DOHH2 (cell line): ENCODE measurements at regions not wholly inside any gene's neighbourhood (a gene's known extent, or its start where the extent isn't known, plus 50 kb on each side); places are given as distances from the start of the nearest gene placed in this dataset.
"Not testable (repeated sequence)": the region's sequence is repeated elsewhere in the genome, so short reads cannot be mapped to it uniquely, and the experiment has no call there.

Experiments used
- H3F3A ChIP-seq: fragments of 200-600 bp; sonication (generic), shearing (Covaris generic); 2 replicates; pipeline ENCODE4 v1.6.0; 2016; ENCODE audit warnings: antibody characterized with exemption, mild to moderate bottlenecking; ENCODE audit not compliant: control insufficient read depth, insufficient read depth
- H3K27ac ChIP-seq: fragments of 200-600 bp; sonication (generic); 2 replicates; pipeline ENCODE4 v1.5.1; 2014; ENCODE audit warnings: low read depth, mild to moderate bottlenecking, low read length, moderate library complexity
- H3K27me3 ChIP-seq: fragments of 200-600 bp; sonication (generic); 2 replicates; pipeline ENCODE4 v1.6.1; 2014; ENCODE audit warnings: mild to moderate bottlenecking, low read length, mixed read lengths; ENCODE audit not compliant: control insufficient read depth
- H3K36me3 ChIP-seq: fragments of 200-600 bp; sonication (generic); 2 replicates; pipeline ENCODE4 v1.6.1; 2014; ENCODE audit warnings: mild to moderate bottlenecking, low read length, moderate library complexity, mixed read lengths; ENCODE audit not compliant: control insufficient read depth
- H3K4me1 ChIP-seq: fragments of 200-600 bp; sonication (generic); 2 replicates; pipeline ENCODE4 v1.6.1; 2014; ENCODE audit warnings: mild to moderate bottlenecking, low read length, mixed read lengths; ENCODE audit not compliant: control insufficient read depth
- H3K4me2 ChIP-seq: fragments of 200-600 bp; sonication (generic); 2 replicates; pipeline ENCODE4 v1.6.0; 2014; ENCODE audit warnings: mild to moderate bottlenecking, low read length, moderate library complexity
- H3K4me3 ChIP-seq: fragments of 200-600 bp; sonication (generic); 2 replicates; pipeline ENCODE4 v1.5.1; 2014; ENCODE audit warnings: mild to moderate bottlenecking, low read length, mixed read lengths
- H3K79me2 ChIP-seq: fragments of 200-600 bp; sonication (generic); 2 replicates; pipeline ENCODE4 v1.6.1; 2014; ENCODE audit warnings: mild to moderate bottlenecking, low read length, mixed read lengths; ENCODE audit not compliant: control insufficient read depth
- H3K9me2 ChIP-seq: fragments of 200-600 bp; sonication (generic); replicated peaks from 2 replicates; pipeline ENCODE4 v1.6.1; 2014; ENCODE audit warnings: mild to moderate bottlenecking, low read length, mixed read lengths; ENCODE audit not compliant: control insufficient read depth
- H3K9me3 ChIP-seq: fragments of 200-600 bp; sonication (generic); 2 replicates; pipeline ENCODE4 v1.6.1; 2014; ENCODE audit warnings: antibody characterized with exemption, low read length, mixed read lengths; ENCODE audit not compliant: control insufficient read depth, insufficient read depth
- H4K20me1 ChIP-seq: fragments of 200-600 bp; sonication (generic); 2 replicates; pipeline ENCODE4 v1.6.0; 2014; ENCODE audit warnings: low read depth, mild to moderate bottlenecking, antibody characterized with exemption, low read length, moderate library complexity; ENCODE audit not compliant: control insufficient read depth, insufficient read depth
- EZH2phosphoT487 ChIP-seq: fragments of 200-600 bp; sonication (generic); IDR thresholded peaks from 2 replicates; pipeline ENCODE4 v1.6.1; 2017; ENCODE audit warnings: borderline replicate concordance, mild to moderate bottlenecking, antibody characterized with exemption, low read length, moderate library complexity, mixed read lengths
- TF ChIP-seq, protein P1 (sequence below): fragments of 200-600 bp; sonication (generic); IDR thresholded peaks from one replicate; pipeline ENCODE4 v1.5.1; 2014; ENCODE audit warnings: antibody characterized with exemption, mild to moderate bottlenecking, low read depth, low read length; ENCODE audit not compliant: poor library complexity, severe bottlenecking

DNA sequence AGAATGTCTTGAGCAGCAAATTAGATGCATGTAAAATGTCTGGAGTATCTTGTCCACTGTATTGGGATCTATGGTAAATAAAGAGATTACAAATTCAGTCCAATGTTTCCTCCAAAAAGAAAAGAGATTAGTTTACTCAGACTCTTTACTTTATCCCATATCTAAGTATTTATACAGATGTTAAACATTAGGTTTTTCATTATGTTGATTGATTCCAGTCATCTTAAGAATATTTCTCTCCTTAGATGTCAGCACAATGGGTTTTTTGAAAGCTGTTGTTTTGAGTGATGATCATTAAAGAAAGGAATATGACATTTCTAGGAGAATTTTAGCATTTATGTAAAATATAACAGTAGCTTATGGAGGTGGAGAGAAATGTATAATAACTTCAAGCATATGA lies 938.9 kb downstream of the C4orf33 start:
- Histone ChIP-seq H3K9me3 (no peaks in the 10 kb centered on the region), H3K27ac (no peak overlapping the region), H3F3A (no peaks in the 10 kb centered on the region), H3K36me3 (no peaks in the 10 kb centered on the region), H3K4me3 (no peak overlapping the region), H3K4me2 (no peak overlapping the region), H3K27me3 (no peaks in the 10 kb centered on the region), H3K4me1 (no peaks in the 10 kb centered on the region), H4K20me1 (no peaks in the 10 kb centered on the region), H3K9me2 (no peaks in the 10 kb centered on the region), H3K79me2 (no peaks in the 10 kb centered on the region)
- no peak for TF ChIP-seq EZH2phosphoT487
- TF ChIP-seq, protein P1, sequence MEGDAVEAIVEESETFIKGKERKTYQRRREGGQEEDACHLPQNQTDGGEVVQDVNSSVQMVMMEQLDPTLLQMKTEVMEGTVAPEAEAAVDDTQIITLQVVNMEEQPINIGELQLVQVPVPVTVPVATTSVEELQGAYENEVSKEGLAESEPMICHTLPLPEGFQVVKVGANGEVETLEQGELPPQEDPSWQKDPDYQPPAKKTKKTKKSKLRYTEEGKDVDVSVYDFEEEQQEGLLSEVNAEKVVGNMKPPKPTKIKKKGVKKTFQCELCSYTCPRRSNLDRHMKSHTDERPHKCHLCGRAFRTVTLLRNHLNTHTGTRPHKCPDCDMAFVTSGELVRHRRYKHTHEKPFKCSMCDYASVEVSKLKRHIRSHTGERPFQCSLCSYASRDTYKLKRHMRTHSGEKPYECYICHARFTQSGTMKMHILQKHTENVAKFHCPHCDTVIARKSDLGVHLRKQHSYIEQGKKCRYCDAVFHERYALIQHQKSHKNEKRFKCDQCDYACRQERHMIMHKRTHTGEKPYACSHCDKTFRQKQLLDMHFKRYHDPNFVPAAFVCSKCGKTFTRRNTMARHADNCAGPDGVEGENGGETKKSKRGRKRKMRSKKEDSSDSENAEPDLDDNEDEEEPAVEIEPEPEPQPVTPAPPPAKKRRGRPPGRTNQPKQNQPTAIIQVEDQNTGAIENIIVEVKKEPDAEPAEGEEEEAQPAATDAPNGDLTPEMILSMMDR: no peak

DNA sequence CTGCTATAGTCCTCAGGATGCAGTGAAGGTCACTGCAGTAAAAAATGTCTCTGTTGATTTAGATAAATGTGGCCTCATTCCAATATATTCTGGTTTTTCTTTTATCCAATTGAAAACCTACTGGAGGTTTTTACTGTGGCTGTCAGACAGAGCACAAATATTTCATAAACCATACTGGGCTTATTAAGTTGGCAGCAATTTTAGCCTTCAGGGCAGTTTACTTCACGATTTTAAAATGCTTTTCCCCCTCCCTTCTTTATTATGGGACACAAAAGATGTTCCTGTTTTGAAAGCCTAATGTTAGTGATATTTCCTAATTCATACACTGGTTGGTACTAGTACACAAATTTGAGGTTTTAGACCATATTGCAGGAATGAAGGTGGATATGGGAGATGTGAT lies 939.4 kb downstream of the C4orf33 start:
- H3K9me2 ChIP-seq: no peaks in the 10 kb centered on the region
- no peaks in the 10 kb centered on the region for H3K27me3 ChIP-seq
- H4K20me1 ChIP-seq: no peaks in the 10 kb centered on the region
- no peak overlapping the region for H3K27ac ChIP-seq
- H3K79me2 ChIP-seq: no peaks in the 10 kb centered on the region
- no peak for TF ChIP-seq EZH2phosphoT487
- TF ChIP-seq, protein P1: no peak
- H3K9me3 ChIP-seq: no peaks in the 10 kb centered on the region
- no peaks in the 10 kb centered on the region for H3F3A ChIP-seq
- no peak overlapping the region for H3K4me3 ChIP-seq
- no peak overlapping the region for H3K4me2 ChIP-seq
- no peaks in the 10 kb centered on the region for H3K36me3 ChIP-seq
- no peaks in the 10 kb centered on the region for H3K4me1 ChIP-seq

DNA sequence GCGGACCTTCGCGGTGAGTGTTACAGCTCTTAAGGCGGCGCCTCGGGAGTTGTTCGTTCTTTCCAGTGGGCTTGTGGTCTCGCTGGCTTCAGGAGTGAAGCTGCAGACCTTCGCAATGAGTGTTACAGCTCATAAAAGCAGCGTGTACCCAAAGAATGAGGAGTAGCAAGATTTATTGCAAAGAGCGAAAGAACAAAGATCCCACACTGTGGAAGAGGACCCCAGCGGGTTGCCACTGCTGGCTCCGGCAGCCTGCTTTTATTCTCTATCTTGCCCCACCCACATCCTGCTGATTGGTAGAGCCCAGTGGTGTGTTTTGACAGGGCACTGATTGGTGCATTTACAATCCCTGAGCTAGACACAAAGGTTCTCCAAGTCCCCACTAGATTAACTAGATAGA lies 941.9 kb downstream of the C4orf33 start:
- H3K4me3 ChIP-seq, H4K20me1 ChIP-seq, H3K36me3 ChIP-seq, H3K4me2 ChIP-seq, H3K27ac ChIP-seq, H3F3A ChIP-seq, H3K27me3 ChIP-seq, H3K9me3 ChIP-seq, H3K79me2 ChIP-seq, H3K9me2 ChIP-seq, H3K4me1 ChIP-seq: not testable (repeated sequence)

DNA sequence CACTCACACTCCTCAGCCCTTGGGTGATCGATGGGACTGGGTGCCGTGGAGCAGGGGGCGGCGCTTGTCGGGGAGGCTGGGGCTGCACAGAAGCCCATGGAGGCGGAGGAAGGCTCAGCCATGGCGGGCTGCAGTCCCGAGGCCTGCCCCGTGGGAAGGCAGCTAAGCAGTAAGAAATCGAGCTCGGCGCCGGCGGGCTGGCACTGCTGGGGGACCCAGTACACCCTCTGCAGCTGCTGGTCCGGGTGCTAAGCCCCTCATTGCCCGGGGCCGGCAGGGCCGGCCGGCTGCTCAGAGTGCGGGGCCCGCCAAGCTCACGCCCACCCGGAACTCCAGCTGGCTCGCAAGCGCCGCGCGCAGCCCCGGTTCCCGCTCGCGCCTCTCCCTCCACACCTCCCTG lies 942.6 kb downstream of the C4orf33 start:
- not testable (repeated sequence) for H3K4me2 ChIP-seq, H3K27ac ChIP-seq, H3K36me3 ChIP-seq, H3K9me3 ChIP-seq, H3K27me3 ChIP-seq, H4K20me1 ChIP-seq, H3K9me2 ChIP-seq, H3K4me1 ChIP-seq, H3F3A ChIP-seq, H3K79me2 ChIP-seq, H3K4me3 ChIP-seq
